SH-SY5Y (cell line): ENCODE measurements at regions not wholly inside any gene's neighbourhood (a gene's known extent, or its start where the extent isn't known, plus 50 kb on each side); places are given as distances from the start of the nearest gene placed in this dataset.

Experiments used
- GATA2 ChIP-seq: IDR thresholded peaks from 2 replicates; pipeline ENCODE4 v1.6.1; 2011; ENCODE audit warnings: mild to moderate bottlenecking, low read depth, low read length
- GATA3 ChIP-seq: IDR thresholded peaks from 2 replicates; pipeline ENCODE4 v1.6.1; 2011; ENCODE audit warnings: low read depth, mild to moderate bottlenecking, low read length, moderate library complexity

DNA sequence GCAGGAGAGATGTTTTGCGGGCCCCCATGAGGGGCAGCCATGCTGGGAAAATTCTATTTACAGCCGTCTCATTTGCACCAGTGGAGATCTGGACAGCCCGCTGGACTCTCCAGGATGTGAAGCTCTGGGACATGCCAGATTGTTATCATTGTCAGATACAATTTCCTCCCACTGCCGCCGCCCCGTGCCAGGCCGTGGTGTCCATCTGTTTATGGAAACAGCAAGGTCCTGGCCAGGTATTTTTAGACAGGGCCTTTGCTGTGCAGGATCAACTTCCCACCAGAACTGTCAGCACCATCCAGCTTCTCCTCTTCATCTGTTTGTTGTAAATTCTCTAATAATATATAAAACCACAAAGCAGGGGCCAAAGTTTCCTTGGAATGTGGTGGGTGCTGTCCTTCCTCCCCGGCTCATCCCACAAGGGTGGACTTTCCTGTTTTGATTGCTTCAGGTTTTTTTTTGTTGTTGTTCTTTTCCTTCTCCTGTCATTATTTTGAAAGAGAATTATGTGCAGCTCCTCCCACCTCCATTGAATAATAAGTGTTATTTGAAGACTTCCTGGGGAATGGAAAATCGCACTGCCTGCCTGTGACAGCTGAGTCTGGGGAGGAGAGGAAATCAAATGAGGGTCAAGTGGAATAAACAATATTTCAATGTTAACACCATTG, 398.1 kb downstream of the TNS1 start:
- TF ChIP-seq GATA2 = peak; percentile 96
- peak; percentile 88 for TF ChIP-seq GATA3
